Memory B cell (primary cell): ENCODE measurements at regions not wholly inside any gene's neighbourhood (a gene's known extent, or its start where the extent isn't known, plus 50 kb on each side); places are given as distances from the start of the nearest gene placed in this dataset.

ENCODE experiments used
- ATAC-seq: fragments of 150-1000 bp; cut with Tn5 transposase; 2 replicates; pipeline ENCODE4 v1.10.0; 2021; ENCODE audit warnings: low read depth, mild to moderate bottlenecking, moderate library complexity
- DNase-seq, 2 donors: peaks; one replicate each; pipeline ENCODE4 v3.0.0; 2022; ENCODE audit warnings: low spot score in 2 of 2
- H3K27ac Mint-ChIP-seq: one replicate; pipeline ENCODE4 v1.8.0; 2022; ENCODE audit warnings: mild to moderate bottlenecking, moderate library complexity, mixed read lengths
- H3K27me3 Mint-ChIP-seq: one replicate; pipeline ENCODE4 v1.8.0; 2022; ENCODE audit warnings: mixed read lengths
- H3K36me3 Mint-ChIP-seq: one replicate; pipeline ENCODE4 v1.8.0; 2022; ENCODE audit warnings: mild to moderate bottlenecking, mixed read lengths
- H3K4me1 Mint-ChIP-seq: one replicate; pipeline ENCODE4 v1.8.0; 2022; ENCODE audit warnings: mixed read lengths
- H3K4me3 Mint-ChIP-seq: one replicate; pipeline ENCODE4 v1.8.0; 2022; ENCODE audit warnings: mild to moderate bottlenecking, moderate library complexity, mixed read lengths
- H3K9me3 Mint-ChIP-seq: one replicate; pipeline ENCODE4 v1.8.0; 2022; ENCODE audit warnings: mixed read lengths

- Mint-ChIP-seq H3K9me3 (peaks cover 6% of the 10 kb centered on the region), H3K4me3 (no peak overlapping the region), H3K27ac (no peak overlapping the region), H3K27me3 (no peaks in the 10 kb centered on the region), H3K36me3 (no peaks in the 10 kb centered on the region), H3K4me1 (no peaks in the 10 kb centered on the region)
- no peak for DNase-seq
- no peak for ATAC-seq
Measured at GRCh38 chr12:59941461-59941860, 345.6 kb downstream of the SLC16A7 start.

GRCh38 chr12:59944177-59944576, 348.3 kb downstream of the SLC16A7 start:
- Mint-ChIP-seq H3K27ac (no peak overlapping the region), H3K9me3 (peaks cover 1% of the 10 kb centered on the region), H3K36me3 (no peaks in the 10 kb centered on the region), H3K27me3 (no peaks in the 10 kb centered on the region), H3K4me3 (no peak overlapping the region), H3K4me1 (no peaks in the 10 kb centered on the region)
- DNase-seq (no peak), ATAC-seq (no peak)

DNA sequence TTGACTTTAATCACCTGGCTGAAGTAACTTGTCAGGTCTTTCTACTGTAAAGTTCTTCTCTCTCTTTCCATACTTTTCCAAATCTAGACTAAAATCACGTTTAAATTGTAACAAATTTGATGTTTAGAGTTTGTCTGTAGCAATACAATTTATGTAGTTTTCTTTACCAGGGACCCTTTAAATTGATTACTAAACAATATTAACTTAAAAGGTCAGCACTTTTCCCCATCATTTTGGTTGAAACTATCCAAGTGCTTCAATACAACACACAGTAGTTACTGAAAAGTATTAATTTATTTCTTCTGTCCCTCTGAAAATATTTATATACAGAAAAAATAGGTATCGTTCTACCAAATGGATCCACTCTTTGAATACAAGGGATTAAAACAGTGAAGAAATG, 350.8 kb downstream of the SLC16A7 start:
- Mint-ChIP-seq H3K9me3 (peaks cover 1% of the 10 kb centered on the region), H3K4me1 (no peaks in the 10 kb centered on the region), H3K27me3 (no peaks in the 10 kb centered on the region), H3K27ac (no peak overlapping the region), H3K4me3 (no peak overlapping the region), H3K36me3 (no peaks in the 10 kb centered on the region)
- ATAC-seq = no peak
- DNase-seq = no peak

DNA sequence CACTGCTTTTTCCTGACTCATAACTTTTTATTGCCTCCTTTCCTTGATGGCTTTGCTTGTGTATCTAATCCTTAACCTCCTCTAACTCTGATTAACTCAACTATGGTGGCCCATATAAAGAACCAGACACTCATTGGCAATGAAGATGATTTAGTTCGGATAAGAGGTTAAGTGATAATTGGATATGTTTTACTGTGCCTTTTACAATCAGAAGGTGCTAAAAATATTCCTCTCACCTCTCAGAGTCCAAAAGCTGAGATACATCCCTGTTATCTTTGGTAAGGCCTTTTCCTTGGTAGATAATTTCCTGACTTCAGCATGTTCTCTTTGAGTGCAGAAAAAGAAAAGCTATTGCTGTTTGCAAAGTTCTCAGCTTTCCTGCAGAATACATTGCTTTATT, 367.7 kb downstream of the SLC16A7 start:
- no peaks in the 10 kb centered on the region for H3K36me3 Mint-ChIP-seq
- H3K9me3 Mint-ChIP-seq = peaks cover 8% of the 10 kb centered on the region
- H3K4me3 Mint-ChIP-seq = no peak overlapping the region
- H3K27me3 Mint-ChIP-seq = no peaks in the 10 kb centered on the region
- no peaks in the 10 kb centered on the region for H3K4me1 Mint-ChIP-seq
- ATAC-seq (no peak), DNase-seq (no peak)
- no peak overlapping the region for H3K27ac Mint-ChIP-seq

- no peak for DNase-seq
- Mint-ChIP-seq H3K27ac (no peak overlapping the region), H3K4me1 (no peaks in the 10 kb centered on the region), H3K9me3 (peaks cover 5% of the 10 kb centered on the region), H3K27me3 (no peaks in the 10 kb centered on the region), H3K4me3 (no peak overlapping the region), H3K36me3 (no peaks in the 10 kb centered on the region)
- no peak for ATAC-seq
Measured at GRCh38 chr12:59972905-59973304, 377.1 kb downstream of the SLC16A7 start.

DNA sequence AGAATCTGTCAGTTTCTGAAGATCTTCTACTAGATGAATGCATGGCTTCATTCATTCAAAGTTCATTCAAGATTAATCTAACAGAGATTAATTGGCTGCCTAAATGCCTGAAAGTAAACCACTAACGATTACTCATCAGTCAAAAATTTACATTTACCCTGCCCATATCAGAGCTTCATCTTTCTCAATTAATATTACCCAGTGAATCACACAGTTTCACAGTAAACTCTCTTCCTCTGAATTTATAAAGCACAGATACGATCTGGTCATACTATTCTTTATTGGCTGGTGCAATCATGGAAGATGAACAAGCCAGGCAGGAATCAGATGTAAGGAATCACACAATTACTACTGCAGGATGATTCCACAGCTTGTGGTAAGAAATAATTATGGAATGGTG, 377.7 kb downstream of the SLC16A7 start:
- no peak overlapping the region for H3K27ac Mint-ChIP-seq
- no peaks in the 10 kb centered on the region for H3K36me3 Mint-ChIP-seq
- ATAC-seq (no peak), DNase-seq (no peak)
- no peaks in the 10 kb centered on the region for H3K27me3 Mint-ChIP-seq
- no peak overlapping the region for H3K4me3 Mint-ChIP-seq
- no peaks in the 10 kb centered on the region for H3K4me1 Mint-ChIP-seq
- H3K9me3 Mint-ChIP-seq = peaks cover 3% of the 10 kb centered on the region

GRCh38 chr12:59977779-59978178, 381.9 kb downstream of the SLC16A7 start:
- no peak for DNase-seq
- Mint-ChIP-seq H3K4me1 (no peaks in the 10 kb centered on the region), H3K9me3 (peaks cover 3% of the 10 kb centered on the region), H3K4me3 (no peak overlapping the region), H3K27ac (no peak overlapping the region), H3K36me3 (no peaks in the 10 kb centered on the region), H3K27me3 (no peaks in the 10 kb centered on the region)
- no peak for ATAC-seq

DNA sequence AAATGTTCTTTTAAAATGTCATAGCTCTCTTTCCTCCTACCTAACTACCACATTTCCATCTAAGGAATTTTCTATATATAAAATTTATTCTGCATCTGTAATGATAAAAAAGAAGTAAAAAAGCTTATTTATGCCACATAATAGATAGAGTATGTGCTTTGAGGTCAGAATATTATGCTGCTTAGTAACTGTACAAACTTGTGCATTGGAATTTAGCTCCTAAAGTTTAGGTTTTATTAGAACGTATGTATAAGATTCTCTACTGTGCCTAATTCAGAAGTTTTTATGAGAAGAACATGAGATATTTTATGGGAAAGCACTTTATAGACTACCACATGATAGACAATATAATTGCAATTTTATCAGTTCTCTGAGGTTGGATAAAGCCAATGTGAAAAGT, 384.6 kb downstream of the SLC16A7 start:
- no peaks in the 10 kb centered on the region for H3K27me3 Mint-ChIP-seq
- H3K27ac Mint-ChIP-seq = no peak overlapping the region
- H3K4me1 Mint-ChIP-seq = no peaks in the 10 kb centered on the region
- no peak for DNase-seq
- ATAC-seq = no peak
- H3K9me3 Mint-ChIP-seq = peaks cover 6% of the 10 kb centered on the region
- no peak overlapping the region for H3K4me3 Mint-ChIP-seq
- H3K36me3 Mint-ChIP-seq = no peaks in the 10 kb centered on the region

GRCh38 chr12:59999291-59999690, 403.5 kb downstream of the SLC16A7 start:
- DNase-seq = no peak
- Mint-ChIP-seq H3K4me3 (no peak overlapping the region), H3K27me3 (no peaks in the 10 kb centered on the region), H3K36me3 (no peaks in the 10 kb centered on the region), H3K9me3 (peaks cover 3% of the 10 kb centered on the region), H3K4me1 (no peaks in the 10 kb centered on the region), H3K27ac (no peak overlapping the region)
- ATAC-seq = no peak

- Mint-ChIP-seq H3K27ac (no peak overlapping the region), H3K9me3 (peaks cover 2% of the 10 kb centered on the region), H3K27me3 (no peaks in the 10 kb centered on the region), H3K4me1 (no peaks in the 10 kb centered on the region), H3K36me3 (no peaks in the 10 kb centered on the region), H3K4me3 (no peak overlapping the region)
- ATAC-seq = no peak
- DNase-seq = no peak
Measured at GRCh38 chr12:60010486-60010885, 414.7 kb downstream of the SLC16A7 start.

DNA sequence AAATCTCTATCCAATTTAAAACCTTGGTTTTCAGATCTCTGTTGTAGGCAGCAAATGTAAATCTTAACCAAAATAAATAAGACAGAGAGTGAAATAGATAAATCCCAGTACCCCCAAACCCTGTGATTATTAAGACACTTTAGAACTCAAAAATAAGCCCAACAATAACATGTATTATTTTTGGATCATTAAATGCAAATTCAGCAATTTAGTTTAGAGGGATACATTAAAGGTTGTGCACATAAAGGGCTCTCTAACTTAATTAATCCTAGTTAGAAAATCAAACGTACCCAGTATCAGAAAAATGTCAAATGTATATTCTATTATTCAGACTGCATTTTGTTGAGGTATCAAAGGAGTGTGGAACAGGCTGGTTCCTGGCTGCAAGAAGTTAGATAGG, 416.8 kb downstream of the SLC16A7 start:
- H3K9me3 Mint-ChIP-seq = peaks cover 2% of the 10 kb centered on the region
- DNase-seq (no peak), ATAC-seq (no peak)
- no peak overlapping the region for H3K27ac Mint-ChIP-seq
- no peaks in the 10 kb centered on the region for H3K36me3 Mint-ChIP-seq
- H3K4me3 Mint-ChIP-seq = no peak overlapping the region
- no peaks in the 10 kb centered on the region for H3K4me1 Mint-ChIP-seq
- no peaks in the 10 kb centered on the region for H3K27me3 Mint-ChIP-seq

- H3K4me3 Mint-ChIP-seq = no peak overlapping the region
- no peaks in the 10 kb centered on the region for H3K4me1 Mint-ChIP-seq
- H3K27me3 Mint-ChIP-seq = no peaks in the 10 kb centered on the region
- H3K27ac Mint-ChIP-seq = no peak overlapping the region
- no peaks in the 10 kb centered on the region for H3K36me3 Mint-ChIP-seq
- ATAC-seq (no peak), DNase-seq (no peak)
- peaks cover 5% of the 10 kb centered on the region for H3K9me3 Mint-ChIP-seq
Measured at GRCh38 chr12:60014436-60014835, 418.6 kb downstream of the SLC16A7 start.

- ATAC-seq (no peak), DNase-seq (no peak)
- H3K36me3 Mint-ChIP-seq = no peaks in the 10 kb centered on the region
- peaks cover 4% of the 10 kb centered on the region for H3K9me3 Mint-ChIP-seq
- no peak overlapping the region for H3K27ac Mint-ChIP-seq
- no peak overlapping the region for H3K4me3 Mint-ChIP-seq
- no peaks in the 10 kb centered on the region for H3K4me1 Mint-ChIP-seq
- H3K27me3 Mint-ChIP-seq = no peaks in the 10 kb centered on the region
Measured at GRCh38 chr12:60020068-60020467, 424.2 kb downstream of the SLC16A7 start.

- no peak for DNase-seq
- no peaks in the 10 kb centered on the region for H3K27me3 Mint-ChIP-seq
- no peak for ATAC-seq
Measured at GRCh38 chr12:60021235-60021634, 425.4 kb downstream of the SLC16A7 start.

GRCh38 chr12:60027266-60027665, 431.4 kb downstream of the SLC16A7 start:
- no peak for DNase-seq
- H3K9me3 Mint-ChIP-seq = peaks cover 8% of the 10 kb centered on the region
- H3K4me3 Mint-ChIP-seq = no peak overlapping the region
- ATAC-seq = no peak
- no peaks in the 10 kb centered on the region for H3K4me1 Mint-ChIP-seq
- no peaks in the 10 kb centered on the region for H3K27me3 Mint-ChIP-seq
- H3K27ac Mint-ChIP-seq = no peak overlapping the region
- no peaks in the 10 kb centered on the region for H3K36me3 Mint-ChIP-seq

More at GRCh38 chr12:60021235-60021634, 425.4 kb downstream of the SLC16A7 start:
- Mint-ChIP-seq H3K27ac (no peak overlapping the region), H3K36me3 (no peaks in the 10 kb centered on the region), H3K4me1 (no peaks in the 10 kb centered on the region), H3K9me3 (peaks cover 8% of the 10 kb centered on the region), H3K4me3 (no peak overlapping the region)

GRCh38 chr12:60034147-60034546, 438.3 kb downstream of the SLC16A7 start:
- no peak overlapping the region for H3K27ac Mint-ChIP-seq
- no peaks in the 10 kb centered on the region for H3K36me3 Mint-ChIP-seq
- DNase-seq (no peak), ATAC-seq (no peak)
- H3K4me1 Mint-ChIP-seq = no peaks in the 10 kb centered on the region
- H3K4me3 Mint-ChIP-seq = no peak overlapping the region
- no peaks in the 10 kb centered on the region for H3K27me3 Mint-ChIP-seq
- H3K9me3 Mint-ChIP-seq = peaks cover 7% of the 10 kb centered on the region
